ENCODE measurements at regions not wholly inside any gene's neighbourhood (a gene's known extent, or its start where the extent isn't known, plus 50 kb on each side); places are given as distances from the start of the nearest gene placed in this dataset.

- TF ChIP-seq, protein P1, sequence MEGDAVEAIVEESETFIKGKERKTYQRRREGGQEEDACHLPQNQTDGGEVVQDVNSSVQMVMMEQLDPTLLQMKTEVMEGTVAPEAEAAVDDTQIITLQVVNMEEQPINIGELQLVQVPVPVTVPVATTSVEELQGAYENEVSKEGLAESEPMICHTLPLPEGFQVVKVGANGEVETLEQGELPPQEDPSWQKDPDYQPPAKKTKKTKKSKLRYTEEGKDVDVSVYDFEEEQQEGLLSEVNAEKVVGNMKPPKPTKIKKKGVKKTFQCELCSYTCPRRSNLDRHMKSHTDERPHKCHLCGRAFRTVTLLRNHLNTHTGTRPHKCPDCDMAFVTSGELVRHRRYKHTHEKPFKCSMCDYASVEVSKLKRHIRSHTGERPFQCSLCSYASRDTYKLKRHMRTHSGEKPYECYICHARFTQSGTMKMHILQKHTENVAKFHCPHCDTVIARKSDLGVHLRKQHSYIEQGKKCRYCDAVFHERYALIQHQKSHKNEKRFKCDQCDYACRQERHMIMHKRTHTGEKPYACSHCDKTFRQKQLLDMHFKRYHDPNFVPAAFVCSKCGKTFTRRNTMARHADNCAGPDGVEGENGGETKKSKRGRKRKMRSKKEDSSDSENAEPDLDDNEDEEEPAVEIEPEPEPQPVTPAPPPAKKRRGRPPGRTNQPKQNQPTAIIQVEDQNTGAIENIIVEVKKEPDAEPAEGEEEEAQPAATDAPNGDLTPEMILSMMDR (IDR thresholded peaks at IDR 0.05), result no peak
- TF ChIP-seq POLR2A (IDR thresholded peaks at IDR 0.05), result no peak
Observed at GRCh38 chr10:129330211-129330610, 136.8 kb upstream of the MGMT start.
